Ascending aorta (tissue), 2 donors: ENCODE measurements at regions not wholly inside any gene's neighbourhood (a gene's known extent, or its start where the extent isn't known, plus 50 kb on each side); places are given as distances from the start of the nearest gene placed in this dataset.

Experiments used
- DNase-seq, 2 donors: peaks; one replicate each; pipeline ENCODE4 v3.0.0-alpha.2; 2019; ENCODE audit warnings: low spot score in 2 of 2
- H3K27ac ChIP-seq, 2 donors: fragments of 200-600 bp; sonication (generic); one replicate each; pipeline ENCODE4 v1.5.1; 2016 to 2017; ENCODE audit warnings: mild to moderate bottlenecking in 1 of 2
- H3K27me3 ChIP-seq: fragments of 200-600 bp; sonication (generic); one replicate; pipeline ENCODE4 v1.5.1; 2017
- H3K36me3 ChIP-seq, 2 donors: fragments of 200-600 bp; sonication (generic); one replicate each; pipeline ENCODE4 v1.5.1; 2016
- H3K4me1 ChIP-seq, 2 donors: fragments of 200-600 bp; sonication (generic); one replicate each; pipeline ENCODE4 v1.5.1; 2016 to 2017; ENCODE audit warnings: mild to moderate bottlenecking in 1 of 2
- H3K4me3 ChIP-seq, 2 donors: fragments of 200-600 bp; sonication (generic); one replicate each; pipeline ENCODE4 v1.5.1; 2016 to 2017; ENCODE audit warnings: mild to moderate bottlenecking in 1 of 2
- H3K9me3 ChIP-seq, 2 donors: fragments of 200-600 bp; sonication (generic); one replicate each; pipeline ENCODE4 v1.5.1; 2016
- intact Hi-C: fragments of 100-400 bp; cut with DNase I; formaldehyde crosslinking; loops from one replicate; pipeline ENCODE4 v1.15.1; 2023
- TF ChIP-seq, protein P1 (sequence below), 3 experiments: fragments of 200-600 bp in 2 of 3; fragments of 450-650 bp in 1 of 3; sonication (generic) in 2 of 3; IDR thresholded peaks; one replicate each; pipeline ENCODE4 v1.5.1; 2016 to 2019; ENCODE audit warnings: antibody characterized with exemption in 3 of 3, mild to moderate bottlenecking in 1 of 3, moderate library complexity in 1 of 3

DNA sequence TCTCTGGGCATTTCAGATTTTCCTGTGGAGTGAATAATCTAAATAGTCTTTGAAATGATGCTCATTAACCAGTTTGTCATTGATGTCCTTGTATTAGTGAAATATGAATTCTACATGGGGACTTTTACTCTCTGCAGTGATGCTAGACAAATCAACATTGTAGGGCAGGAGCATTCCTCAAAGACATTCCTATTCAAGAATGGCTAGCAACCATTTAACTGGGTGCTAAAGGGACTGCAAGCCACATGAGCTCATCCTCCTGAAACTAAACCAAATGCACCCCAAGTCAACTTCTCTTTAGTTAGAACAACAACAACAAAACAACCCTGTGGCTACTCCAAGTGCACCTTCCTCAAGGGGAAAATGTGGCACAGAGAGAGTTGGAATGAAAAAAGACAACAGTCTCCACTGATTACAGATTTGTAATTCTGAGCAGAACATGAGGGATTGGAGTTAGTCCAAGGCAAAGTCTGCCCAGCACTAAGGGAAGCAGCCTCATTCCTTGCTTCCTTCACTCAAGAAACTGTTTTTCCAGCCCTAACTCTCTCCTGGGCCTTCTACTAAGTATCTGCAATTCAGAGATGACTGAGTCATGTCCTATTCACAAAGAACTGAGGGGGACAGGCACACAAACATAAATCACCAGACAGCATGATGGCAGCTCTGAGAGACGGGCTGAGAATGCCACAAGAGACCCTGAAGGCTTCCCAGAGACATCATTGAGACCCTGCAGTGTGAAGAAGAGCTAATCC lies 82.0 kb upstream of the WWC1 start:
- intact Hi-C loops, result no loop called here
- no peak for DNase-seq
- no peak overlapping the region for H3K4me3 ChIP-seq
- H3K36me3 ChIP-seq, result no peaks in the 10 kb centered on the region
- H3K27me3 ChIP-seq, result no peaks in the 10 kb centered on the region
- peak overlapping the region in 1 of 2 donors; percentile 13 for H3K27ac ChIP-seq
- peaks cover 0 to 2% of the 10 kb centered on the region in 2 donors for H3K4me1 ChIP-seq
- no peaks in the 10 kb centered on the region for H3K9me3 ChIP-seq
- TF ChIP-seq, protein P1, sequence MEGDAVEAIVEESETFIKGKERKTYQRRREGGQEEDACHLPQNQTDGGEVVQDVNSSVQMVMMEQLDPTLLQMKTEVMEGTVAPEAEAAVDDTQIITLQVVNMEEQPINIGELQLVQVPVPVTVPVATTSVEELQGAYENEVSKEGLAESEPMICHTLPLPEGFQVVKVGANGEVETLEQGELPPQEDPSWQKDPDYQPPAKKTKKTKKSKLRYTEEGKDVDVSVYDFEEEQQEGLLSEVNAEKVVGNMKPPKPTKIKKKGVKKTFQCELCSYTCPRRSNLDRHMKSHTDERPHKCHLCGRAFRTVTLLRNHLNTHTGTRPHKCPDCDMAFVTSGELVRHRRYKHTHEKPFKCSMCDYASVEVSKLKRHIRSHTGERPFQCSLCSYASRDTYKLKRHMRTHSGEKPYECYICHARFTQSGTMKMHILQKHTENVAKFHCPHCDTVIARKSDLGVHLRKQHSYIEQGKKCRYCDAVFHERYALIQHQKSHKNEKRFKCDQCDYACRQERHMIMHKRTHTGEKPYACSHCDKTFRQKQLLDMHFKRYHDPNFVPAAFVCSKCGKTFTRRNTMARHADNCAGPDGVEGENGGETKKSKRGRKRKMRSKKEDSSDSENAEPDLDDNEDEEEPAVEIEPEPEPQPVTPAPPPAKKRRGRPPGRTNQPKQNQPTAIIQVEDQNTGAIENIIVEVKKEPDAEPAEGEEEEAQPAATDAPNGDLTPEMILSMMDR (IDR thresholded peaks at IDR 0.05), result no peak

DNA sequence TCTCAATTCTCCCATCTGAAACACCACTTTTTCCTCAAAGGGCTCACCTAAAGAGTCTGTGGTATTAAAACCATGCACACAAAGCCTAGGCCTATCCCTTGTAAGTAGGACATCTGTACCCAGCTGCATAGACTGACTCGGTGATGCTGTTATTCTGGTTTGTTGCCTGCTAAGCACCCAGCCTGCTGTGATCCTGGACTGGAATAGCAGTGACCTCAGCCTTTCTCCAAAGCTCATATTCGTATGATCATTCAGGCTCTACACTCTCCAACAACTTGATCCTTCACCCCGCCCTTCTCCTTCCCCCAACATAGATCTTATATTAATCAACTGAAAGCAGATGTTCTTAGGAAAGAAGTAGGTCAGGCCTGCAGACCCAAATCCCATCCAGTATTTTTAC lies 81.4 kb upstream of the WWC1 start:
- no peaks in the 10 kb centered on the region for H3K9me3 ChIP-seq
- TF ChIP-seq, protein P1 (IDR thresholded peaks at IDR 0.05), result no peak
- no peak overlapping the region for H3K4me3 ChIP-seq
- H3K27me3 ChIP-seq, result no peaks in the 10 kb centered on the region
- no peak for DNase-seq
- peak overlapping the region in 1 of 2 donors; percentile 13 for H3K27ac ChIP-seq
- H3K4me1 ChIP-seq, result peaks cover 0 to 2% of the 10 kb centered on the region in 2 donors
- no peaks in the 10 kb centered on the region for H3K36me3 ChIP-seq
- intact Hi-C loops, result no loop called here

DNA sequence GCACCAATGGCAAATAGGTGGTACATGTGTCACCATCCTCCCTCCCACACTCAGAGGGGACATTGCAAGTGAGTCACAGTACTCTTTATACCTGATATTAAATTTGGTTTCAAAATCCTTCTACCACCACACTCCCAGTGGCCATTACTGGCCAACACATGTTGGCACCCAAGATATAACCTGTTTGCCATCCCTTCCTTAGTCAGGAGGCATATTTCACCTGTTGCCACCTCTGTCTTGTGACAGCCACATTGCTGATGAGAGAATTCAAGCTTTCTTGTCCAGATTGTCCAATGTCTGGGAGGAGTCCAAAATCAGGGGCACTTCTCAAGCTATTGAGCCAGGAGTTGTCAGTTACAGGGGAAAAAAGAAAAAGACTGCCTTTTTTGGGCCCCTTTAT lies 80.2 kb upstream of the WWC1 start:
- no peaks in the 10 kb centered on the region for H3K27me3 ChIP-seq
- intact Hi-C loops, result no loop called here

DNA sequence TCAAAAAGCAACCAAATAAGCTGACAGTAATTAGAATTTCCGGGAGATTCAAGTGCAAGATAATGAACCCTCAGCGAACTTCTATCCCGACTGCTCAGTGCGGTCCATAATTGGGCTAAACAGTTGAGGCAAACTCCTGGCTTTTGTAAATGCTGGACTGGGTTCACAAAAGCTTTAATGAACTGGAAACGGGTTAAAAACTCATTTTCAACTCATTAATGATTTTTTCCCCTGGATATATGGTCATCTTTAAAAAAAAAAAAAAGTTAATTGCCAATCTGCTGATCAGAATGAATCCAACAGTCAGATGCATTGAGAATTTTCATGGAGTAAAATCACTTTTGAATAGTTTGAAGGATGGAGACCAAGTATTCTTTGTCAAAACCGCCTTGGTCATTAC lies 79.5 kb upstream of the WWC1 start:
- no peak for DNase-seq
- intact Hi-C loops, result no loop called here
- H3K36me3 ChIP-seq, result no peaks in the 10 kb centered on the region
- no peaks in the 10 kb centered on the region for H3K9me3 ChIP-seq
- H3K27me3 ChIP-seq, result no peaks in the 10 kb centered on the region
- TF ChIP-seq, protein P1 (IDR thresholded peaks at IDR 0.05), result no peak
- no peak overlapping the region for H3K4me3 ChIP-seq
- no peak overlapping the region for H3K27ac ChIP-seq
- peaks cover 0 to 2% of the 10 kb centered on the region in 2 donors for H3K4me1 ChIP-seq

More for the DNA sequence above, 80.2 kb upstream of the WWC1 start:
- TF ChIP-seq, protein P1 (IDR thresholded peaks at IDR 0.05), result no peak
- H3K27ac ChIP-seq, result no peak overlapping the region
- H3K4me3 ChIP-seq, result no peak overlapping the region
- H3K36me3 ChIP-seq, result no peaks in the 10 kb centered on the region
- H3K9me3 ChIP-seq, result no peaks in the 10 kb centered on the region
- H3K4me1 ChIP-seq, result peaks cover 0 to 2% of the 10 kb centered on the region in 2 donors
- no peak for DNase-seq

DNA sequence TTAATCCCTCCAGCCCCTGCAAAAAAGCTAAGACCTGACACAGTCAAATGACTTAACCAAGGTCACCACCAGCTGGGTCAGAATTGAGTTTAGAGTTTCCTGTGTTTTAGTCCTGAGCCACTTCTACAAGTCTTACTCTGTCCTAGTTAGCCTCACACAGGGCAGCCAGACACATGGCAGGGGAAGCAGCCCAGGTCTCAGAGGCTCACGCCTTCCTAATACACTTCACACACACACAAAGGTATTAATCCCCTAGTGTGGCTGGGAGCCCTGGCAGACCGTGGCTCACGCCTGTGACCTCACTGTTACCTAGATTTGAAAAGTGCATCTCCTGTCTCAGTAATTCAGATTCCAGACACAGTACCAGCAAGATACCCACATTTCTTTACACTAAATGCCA lies 77.4 kb upstream of the WWC1 start:
- Histone ChIP-seq H3K4me3 (no peak overlapping the region), H3K27me3 (no peaks in the 10 kb centered on the region), H3K9me3 (no peaks in the 10 kb centered on the region), H3K4me1 (peaks cover 0 to 2% of the 10 kb centered on the region in 2 donors), H3K36me3 (no peaks in the 10 kb centered on the region), H3K27ac (no peak overlapping the region)
- TF ChIP-seq, protein P1 (IDR thresholded peaks at IDR 0.05), result no peak
- no peak for DNase-seq
- intact Hi-C loops, result no loop called here
